Inflammatory macrophage (primary cell): ENCODE measurements at regions not wholly inside any gene's neighbourhood (a gene's known extent, or its start where the extent isn't known, plus 50 kb on each side); places are given as distances from the start of the nearest gene placed in this dataset.
"Not testable (repeated sequence)": the region's sequence is repeated elsewhere in the genome, so short reads cannot be mapped to it uniquely, and the experiment has no call there.

ENCODE experiments used
- DNase-seq, 2 donors: peaks; one replicate each; pipeline ENCODE4 v3.0.0-alpha.2; 2020 to 2022

GRCh38 chr5:27439383-27439782, 401.0 kb upstream of the CDH9 start:
- DNase-seq = not testable (repeated sequence)

DNA sequence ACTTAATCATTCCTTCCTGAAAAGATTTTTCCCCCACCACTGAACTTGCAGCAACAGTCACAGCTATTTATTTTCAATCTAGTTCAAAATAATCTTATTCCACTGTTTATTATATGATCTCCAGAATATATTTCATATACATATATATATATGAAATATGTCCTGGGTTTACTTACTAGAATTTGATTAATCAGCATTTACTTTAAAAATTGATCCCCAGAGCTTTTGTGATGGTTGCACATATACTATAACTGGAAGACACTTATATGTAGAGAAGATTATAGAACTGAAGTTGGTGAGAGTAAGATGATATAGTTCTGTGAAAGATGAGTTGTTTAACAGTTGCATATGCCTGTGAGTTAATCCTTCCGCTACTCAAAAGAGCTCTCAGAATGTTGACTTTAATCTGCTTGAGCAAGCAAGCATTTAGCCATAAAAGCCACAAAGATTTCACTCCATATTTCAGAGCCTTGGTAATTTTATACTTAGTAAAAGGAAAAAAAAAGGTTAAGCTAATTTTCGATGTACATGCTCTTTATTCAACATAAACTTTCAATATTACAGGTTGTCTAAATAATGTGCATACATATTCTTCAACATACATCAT, 399.3 kb upstream of the CDH9 start:
- no peak for DNase-seq

- DNase-seq = no peak
Observed at GRCh38 chr5:27434335-27434734, 395.9 kb upstream of the CDH9 start.

- DNase-seq = no peak
Observed at GRCh38 chr5:27414099-27414498, 375.7 kb upstream of the CDH9 start.

- no peak for DNase-seq
Observed at GRCh38 chr5:27412384-27412783, 374.0 kb upstream of the CDH9 start.

GRCh38 chr5:27406020-27406419, 367.6 kb upstream of the CDH9 start:
- DNase-seq = no peak

DNA sequence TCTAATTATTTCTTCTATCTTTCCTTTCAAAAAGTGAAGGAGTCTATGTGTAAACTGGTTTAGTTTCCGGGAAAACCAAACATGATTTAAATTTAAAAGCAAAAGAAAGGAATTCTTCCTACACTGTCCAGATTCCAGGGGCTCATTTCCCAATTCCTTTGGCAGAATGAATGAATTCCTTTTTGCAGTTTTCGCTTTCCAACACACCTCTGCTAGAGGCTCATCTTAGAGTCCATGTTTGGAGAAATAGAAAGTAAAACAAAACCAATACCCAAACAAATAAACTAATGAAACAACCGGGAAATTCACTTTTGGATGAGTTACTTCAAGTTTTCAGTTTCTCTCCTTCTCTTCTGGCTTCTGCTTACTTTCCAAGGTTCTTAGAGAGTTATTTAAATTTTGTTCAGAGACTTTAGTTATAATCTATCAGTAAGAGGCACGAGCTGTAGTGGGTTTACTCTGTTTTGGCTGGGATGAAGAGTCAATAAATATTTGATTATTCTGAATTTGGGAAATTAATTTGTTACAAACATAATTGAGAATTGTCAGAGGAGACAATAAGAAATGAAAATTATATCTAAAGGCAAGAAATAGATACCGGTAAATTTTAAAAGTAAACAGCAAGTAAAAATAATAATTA, 365.0 kb upstream of the CDH9 start:
- DNase-seq = no peak

DNA sequence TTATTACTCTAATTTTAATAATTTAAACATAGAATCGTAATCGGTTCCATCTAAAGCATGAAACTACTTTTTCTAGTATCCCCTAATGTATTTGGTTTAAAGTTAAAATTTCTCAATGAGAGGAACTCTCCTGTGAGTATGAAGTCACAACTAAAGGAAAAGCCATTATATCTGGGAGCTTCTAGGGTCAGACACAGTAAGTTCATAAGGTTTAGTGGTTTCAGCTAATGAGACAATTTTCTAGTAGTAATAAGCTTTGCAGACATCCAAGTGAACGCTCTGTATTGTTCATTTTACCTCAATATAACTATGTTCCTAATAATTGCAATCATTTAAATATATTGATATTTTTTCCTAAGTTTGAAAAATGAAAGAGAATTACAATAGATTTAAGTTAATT, 364.4 kb upstream of the CDH9 start:
- DNase-seq = no peak

DNA sequence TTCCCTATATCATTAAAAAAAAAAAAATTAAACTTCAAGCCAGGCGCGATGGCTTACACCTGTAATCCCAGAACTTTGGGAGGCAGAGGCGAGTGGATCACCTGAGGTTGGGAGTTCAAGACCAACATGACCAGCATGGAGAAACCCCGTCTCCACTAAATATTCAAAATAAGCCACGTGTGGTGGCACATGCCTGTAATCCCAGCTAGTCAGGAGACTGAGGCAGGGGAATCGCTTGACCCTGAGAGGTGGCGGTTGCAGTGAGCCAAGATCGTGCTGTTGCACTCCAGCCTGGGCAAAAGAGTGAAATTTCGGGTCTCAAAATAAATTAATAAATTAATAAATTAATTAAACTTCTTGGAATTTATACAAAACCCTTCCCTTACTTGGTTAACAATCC, 358.6 kb upstream of the CDH9 start:
- DNase-seq = no peak

DNA sequence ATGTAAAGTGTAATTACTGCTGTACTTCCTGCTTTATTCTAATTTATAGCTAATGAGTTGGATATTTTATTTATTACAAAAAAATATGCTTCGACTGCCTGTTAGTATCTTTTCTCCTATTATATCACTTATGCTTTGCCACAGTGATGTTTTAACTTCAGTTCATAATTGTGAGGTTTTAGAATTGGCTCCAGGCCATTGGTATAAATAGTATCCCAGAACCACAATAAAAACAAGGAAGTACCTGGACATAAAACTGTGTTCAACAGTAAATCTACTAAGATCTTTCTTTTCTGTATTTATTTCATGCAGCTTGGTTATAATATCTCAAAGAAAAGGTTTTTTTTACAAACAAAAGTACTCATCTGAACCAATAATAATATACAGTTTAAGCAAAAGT, 354.3 kb upstream of the CDH9 start:
- DNase-seq = no peak

- no peak for DNase-seq
Observed at GRCh38 chr5:27389696-27390095, 351.3 kb upstream of the CDH9 start.

- DNase-seq = no peak
Observed at GRCh38 chr5:27388755-27389154, 350.4 kb upstream of the CDH9 start.

- no peak for DNase-seq
Observed at GRCh38 chr5:27387535-27388073, 349.2 kb upstream of the CDH9 start.

- no peak for DNase-seq
Observed at GRCh38 chr5:27381686-27382085, 343.3 kb upstream of the CDH9 start.

GRCh38 chr5:27377626-27378025, 339.2 kb upstream of the CDH9 start:
- DNase-seq = no peak

DNA sequence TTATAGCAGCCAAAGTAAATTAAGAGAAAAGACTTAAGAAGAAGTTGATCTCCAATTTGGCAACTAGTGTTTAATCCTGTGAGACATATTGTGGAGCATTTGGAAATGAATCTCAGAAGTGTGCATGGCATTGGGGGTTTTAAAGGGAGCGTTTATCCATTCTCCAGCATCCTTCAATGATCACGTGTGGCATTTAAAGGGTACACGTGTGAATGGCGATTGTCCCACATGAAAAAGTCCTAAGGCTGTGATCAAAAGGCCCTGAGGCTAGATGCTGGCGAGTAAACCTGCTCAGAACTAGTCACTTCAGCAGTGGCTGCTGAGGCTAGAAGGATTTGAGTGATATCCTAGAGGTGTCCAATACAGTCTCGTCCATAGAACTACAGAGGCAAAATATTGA, 315.6 kb upstream of the CDH9 start:
- no peak for DNase-seq

DNA sequence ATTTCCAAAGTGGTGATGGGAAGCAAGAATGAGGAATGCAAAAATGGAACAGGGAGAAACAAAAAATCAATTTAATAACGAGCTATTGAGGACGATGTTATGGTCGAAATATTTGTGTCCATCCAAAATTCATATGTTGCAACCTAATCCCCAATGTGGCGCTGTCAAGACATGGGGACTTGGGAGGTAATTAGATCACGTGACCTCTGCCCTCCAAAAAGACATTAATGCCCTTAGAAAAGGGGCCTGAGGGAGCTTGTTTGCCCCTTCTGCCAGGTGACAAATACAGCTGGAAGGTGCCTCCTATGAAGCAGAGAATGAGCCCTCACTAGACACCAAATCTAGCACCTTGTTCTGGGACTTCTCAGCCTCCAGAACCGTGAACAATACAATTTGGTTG, 315.2 kb upstream of the CDH9 start:
- DNase-seq = no peak

- DNase-seq = no peak
Observed at GRCh38 chr5:27341342-27341741, 303.0 kb upstream of the CDH9 start.

- DNase-seq = no peak
Observed at GRCh38 chr5:27336817-27337216, 298.4 kb upstream of the CDH9 start.

DNA sequence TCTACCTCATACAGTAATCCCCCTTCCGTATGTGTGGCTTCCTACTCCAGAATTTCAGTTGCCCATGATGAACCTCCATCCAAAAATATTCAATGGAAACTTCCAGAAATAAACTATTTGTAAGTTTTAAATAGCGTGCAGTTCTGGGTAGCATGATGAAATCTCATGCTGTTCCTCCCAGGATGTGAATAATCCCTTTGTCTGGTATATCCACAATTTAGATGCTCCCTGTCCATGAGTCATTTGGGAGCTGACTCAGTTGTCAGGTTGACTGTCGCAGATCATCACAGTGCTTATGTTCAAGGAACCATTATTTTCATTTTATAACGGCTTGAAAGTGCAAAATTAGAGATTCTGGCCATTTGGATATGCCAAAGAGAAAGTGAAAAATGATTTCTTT, 290.1 kb upstream of the CDH9 start:
- no peak for DNase-seq

- no peak for DNase-seq
Observed at GRCh38 chr5:27325513-27325912, 287.1 kb upstream of the CDH9 start.

- no peak for DNase-seq
Observed at GRCh38 chr5:27318701-27319100, 280.3 kb upstream of the CDH9 start.

- no peak for DNase-seq
Observed at GRCh38 chr5:27316271-27316650, 277.9 kb upstream of the CDH9 start.

- DNase-seq = no peak
Observed at GRCh38 chr5:27315363-27316270, 277.2 kb upstream of the CDH9 start.
